Neural cell (in vitro differentiated cells): ENCODE measurements at regions not wholly inside any gene's neighbourhood (a gene's known extent, or its start where the extent isn't known, plus 50 kb on each side); places are given as distances from the start of the nearest gene placed in this dataset.

Source experiments
- H2AFZ ChIP-seq: fragments of 200-600, 300-800 bp; sonication (generic), shearing (Covaris generic); 2 replicates; pipeline ENCODE4 v1.6.0; 2014; ENCODE audit warnings: low read depth, mild to moderate bottlenecking, antibody characterized with exemption, low read length, moderate library complexity
- H3F3A ChIP-seq: fragments of 200-600 bp; shearing (Covaris generic); 2 replicates; pipeline ENCODE4 v1.6.1; 2016; ENCODE audit warnings: mild to moderate bottlenecking, moderate library complexity, mixed read lengths, antibody characterized with exemption, low read length; ENCODE audit not compliant: insufficient read depth, poor library complexity, severe bottlenecking
- H3K27ac ChIP-seq: fragments of 200-600, 300-800 bp; sonication (generic), shearing (Covaris generic); 2 replicates; pipeline ENCODE4 v1.5.1; 2014; ENCODE audit warnings: mild to moderate bottlenecking, low read length, moderate library complexity
- H3K27me3 ChIP-seq: fragments of 300-800, 200-600 bp; sonication (generic), shearing (Covaris generic); 2 replicates; pipeline ENCODE4 v1.6.0; 2014; ENCODE audit warnings: mild to moderate bottlenecking, low read depth, low read length, moderate library complexity; ENCODE audit not compliant: insufficient read depth
- H3K36me3 ChIP-seq: fragments of 300-800, 200-600 bp; sonication (generic), shearing (Covaris generic); 2 replicates; pipeline ENCODE4 v1.5.1; 2014; ENCODE audit warnings: mild to moderate bottlenecking, antibody characterized with exemption, low read length, moderate library complexity; ENCODE audit not compliant: insufficient read depth
- H3K4me2 ChIP-seq: fragments of 300-800, 200-600 bp; sonication (generic), shearing (Covaris generic); 2 replicates; pipeline ENCODE4 v1.6.0; 2014; ENCODE audit warnings: mild to moderate bottlenecking, low read length
- H3K4me3 ChIP-seq: fragments of 300-800, 200-600 bp; sonication (generic), shearing (Covaris generic); 2 replicates; pipeline ENCODE4 v1.5.1; 2014; ENCODE audit warnings: mild to moderate bottlenecking, low read length, moderate library complexity
- H3K79me2 ChIP-seq: fragments of 200-600 bp; shearing (Covaris generic); replicated peaks from 2 replicates; pipeline ENCODE4 v1.6.0; 2014; ENCODE audit warnings: mild to moderate bottlenecking, low read length, moderate library complexity; ENCODE audit not compliant: insufficient read depth
- H3K9ac ChIP-seq: fragments of 300-800, 200-600 bp; sonication (generic), shearing (Covaris generic); 2 replicates; pipeline ENCODE4 v1.6.1; 2016; ENCODE audit warnings: mild to moderate bottlenecking, low read length, mixed read lengths
- H3K9me2 ChIP-seq: fragments of 200-600 bp; shearing (Covaris generic); 2 replicates; pipeline ENCODE4 v1.6.1; 2016; ENCODE audit warnings: mild to moderate bottlenecking, low read length, mixed read lengths; ENCODE audit not compliant: insufficient read depth
- H3K9me3 ChIP-seq: fragments of 200-600, 300-800 bp; sonication (generic), shearing (Covaris generic); 2 replicates; pipeline ENCODE4 v1.6.1; 2016; ENCODE audit warnings: mild to moderate bottlenecking, mixed run types, low read length, moderate library complexity, mixed read lengths
- H4K20me1 ChIP-seq: fragments of 200-600 bp; shearing (Covaris generic); 2 replicates; pipeline ENCODE4 v1.6.1; 2016; ENCODE audit warnings: mild to moderate bottlenecking, mixed run types; ENCODE audit not compliant: insufficient read depth
- EP300 ChIP-seq: fragments of 450-650 bp; conservative IDR thresholded peaks from 2 replicates; pipeline ENCODE4 v1.6.1; 2014; ENCODE audit warnings: antibody characterized with exemption, mild to moderate bottlenecking, moderate library complexity; ENCODE audit not compliant: poor library complexity, severe bottlenecking
- EZH2 ChIP-seq: fragments of 200-600, 300-800 bp; shearing (Covaris generic), sonication (generic); IDR thresholded peaks from 2 replicates; pipeline ENCODE4 v1.6.1; 2014; ENCODE audit warnings: antibody characterized with exemption, low read length, borderline replicate concordance, mild to moderate bottlenecking; ENCODE audit not compliant: insufficient read depth, poor library complexity, severe bottlenecking
- MXI1 ChIP-seq: fragments of 450-650 bp; conservative IDR thresholded peaks from 2 replicates; pipeline ENCODE4 v1.6.1; 2014; ENCODE audit warnings: antibody characterized with exemption, mild to moderate bottlenecking; ENCODE audit not compliant: poor library complexity, severe bottlenecking
- POLR2AphosphoS5 ChIP-seq: IDR thresholded peaks from 2 replicates; pipeline ENCODE4 v1.6.1; 2012
- SMC3 ChIP-seq: fragments of 450-650 bp; conservative IDR thresholded peaks from 2 replicates; pipeline ENCODE4 v1.6.1; 2014; ENCODE audit warnings: antibody characterized with exemption, mild to moderate bottlenecking, moderate library complexity; ENCODE audit not compliant: poor library complexity
- TAF1 ChIP-seq: IDR thresholded peaks from 2 replicates; pipeline ENCODE4 v1.6.1; 2012; ENCODE audit warnings: low read depth
- TF ChIP-seq, protein P1 (sequence below): IDR thresholded peaks from 2 replicates; pipeline ENCODE4 v1.6.1; 2012; ENCODE audit warnings: borderline replicate concordance
- TF ChIP-seq, protein P2 (sequence below): fragments of 450-650 bp; IDR thresholded peaks from 2 replicates; pipeline ENCODE4 v1.5.1; 2014; ENCODE audit warnings: antibody characterized with exemption, mild to moderate bottlenecking, moderate library complexity; ENCODE audit not compliant: poor library complexity, severe bottlenecking

DNA sequence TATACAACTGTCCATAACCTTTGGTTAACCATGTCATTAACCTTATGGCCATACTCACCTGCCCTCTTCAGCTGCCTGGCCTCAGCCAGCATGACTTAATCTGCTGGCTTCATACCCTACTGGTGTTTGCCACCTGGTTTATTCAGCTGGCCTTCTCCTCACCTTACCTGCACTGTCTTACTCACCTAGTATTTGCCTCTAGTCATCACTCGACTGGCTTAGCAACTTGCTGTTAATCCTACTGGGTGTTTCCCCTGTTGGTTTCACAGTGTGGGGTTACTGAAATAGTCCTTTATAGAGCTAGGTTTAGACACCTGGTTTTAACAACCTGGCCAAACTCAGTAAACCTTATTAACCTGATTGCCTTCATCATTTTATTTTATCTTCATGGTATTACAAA lies 96.4 kb downstream of the IL12A start:
- H3K9me2 ChIP-seq = no peaks in the 10 kb centered on the region
- no peak overlapping the region for H3K27ac ChIP-seq
- no peaks in the 10 kb centered on the region for H4K20me1 ChIP-seq
- H3K36me3 ChIP-seq = no peaks in the 10 kb centered on the region
- no peaks in the 10 kb centered on the region for H3K9me3 ChIP-seq
- no peak overlapping the region for H3K9ac ChIP-seq
- no peaks in the 10 kb centered on the region for H3K79me2 ChIP-seq
- no peak overlapping the region for H3K4me2 ChIP-seq
- H3K4me3 ChIP-seq = no peak overlapping the region
- no peak overlapping the region for H2AFZ ChIP-seq
- H3K27me3 ChIP-seq = no peaks in the 10 kb centered on the region
- TF ChIP-seq EZH2 = no peak
- no peak for TF ChIP-seq EP300
- no peak for TF ChIP-seq TAF1
- TF ChIP-seq MXI1 = no peak
- no peaks in the 10 kb centered on the region for H3F3A ChIP-seq

DNA sequence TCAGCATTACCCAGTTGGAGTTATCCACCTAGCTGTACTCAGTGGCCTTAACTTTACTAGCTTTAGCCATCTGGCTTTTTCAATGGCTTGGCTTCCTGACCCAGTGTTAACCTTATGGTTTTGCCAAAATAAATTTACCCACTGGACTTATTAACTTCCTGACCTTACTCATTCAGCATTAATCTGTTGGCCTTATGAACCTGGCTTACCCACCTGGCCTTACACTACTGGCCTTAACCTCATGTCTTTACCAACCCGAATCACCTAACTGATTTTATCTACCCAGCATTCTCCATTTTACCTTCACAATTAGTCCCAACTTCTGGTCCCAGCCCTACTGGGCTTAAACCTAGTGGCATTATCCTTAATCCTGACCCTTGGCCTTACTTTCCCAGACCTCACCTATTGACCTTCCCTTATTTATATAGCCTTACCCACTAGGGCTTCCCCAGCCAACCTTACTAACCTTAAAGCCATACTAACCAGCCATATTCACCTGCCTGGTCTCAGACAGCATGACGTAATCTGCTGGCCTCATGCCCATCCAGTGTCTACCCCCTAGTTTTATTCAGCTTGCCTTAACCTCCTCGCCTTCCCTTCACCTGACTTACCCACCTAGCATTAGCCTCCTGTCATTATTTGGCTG lies 100.0 kb downstream of the IL12A start:
- Histone ChIP-seq H3K4me2 (no peak overlapping the region), H4K20me1 (no peaks in the 10 kb centered on the region), H3K9me2 (no peaks in the 10 kb centered on the region), H3K27ac (no peak overlapping the region), H3K27me3 (no peaks in the 10 kb centered on the region), H3K36me3 (no peaks in the 10 kb centered on the region), H2AFZ (no peak overlapping the region), H3F3A (no peaks in the 10 kb centered on the region), H3K4me3 (no peak overlapping the region), H3K79me2 (no peaks in the 10 kb centered on the region), H3K9me3 (no peaks in the 10 kb centered on the region), H3K9ac (no peak overlapping the region)
- TF ChIP-seq, protein P1, sequence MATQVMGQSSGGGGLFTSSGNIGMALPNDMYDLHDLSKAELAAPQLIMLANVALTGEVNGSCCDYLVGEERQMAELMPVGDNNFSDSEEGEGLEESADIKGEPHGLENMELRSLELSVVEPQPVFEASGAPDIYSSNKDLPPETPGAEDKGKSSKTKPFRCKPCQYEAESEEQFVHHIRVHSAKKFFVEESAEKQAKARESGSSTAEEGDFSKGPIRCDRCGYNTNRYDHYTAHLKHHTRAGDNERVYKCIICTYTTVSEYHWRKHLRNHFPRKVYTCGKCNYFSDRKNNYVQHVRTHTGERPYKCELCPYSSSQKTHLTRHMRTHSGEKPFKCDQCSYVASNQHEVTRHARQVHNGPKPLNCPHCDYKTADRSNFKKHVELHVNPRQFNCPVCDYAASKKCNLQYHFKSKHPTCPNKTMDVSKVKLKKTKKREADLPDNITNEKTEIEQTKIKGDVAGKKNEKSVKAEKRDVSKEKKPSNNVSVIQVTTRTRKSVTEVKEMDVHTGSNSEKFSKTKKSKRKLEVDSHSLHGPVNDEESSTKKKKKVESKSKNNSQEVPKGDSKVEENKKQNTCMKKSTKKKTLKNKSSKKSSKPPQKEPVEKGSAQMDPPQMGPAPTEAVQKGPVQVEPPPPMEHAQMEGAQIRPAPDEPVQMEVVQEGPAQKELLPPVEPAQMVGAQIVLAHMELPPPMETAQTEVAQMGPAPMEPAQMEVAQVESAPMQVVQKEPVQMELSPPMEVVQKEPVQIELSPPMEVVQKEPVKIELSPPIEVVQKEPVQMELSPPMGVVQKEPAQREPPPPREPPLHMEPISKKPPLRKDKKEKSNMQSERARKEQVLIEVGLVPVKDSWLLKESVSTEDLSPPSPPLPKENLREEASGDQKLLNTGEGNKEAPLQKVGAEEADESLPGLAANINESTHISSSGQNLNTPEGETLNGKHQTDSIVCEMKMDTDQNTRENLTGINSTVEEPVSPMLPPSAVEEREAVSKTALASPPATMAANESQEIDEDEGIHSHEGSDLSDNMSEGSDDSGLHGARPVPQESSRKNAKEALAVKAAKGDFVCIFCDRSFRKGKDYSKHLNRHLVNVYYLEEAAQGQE = no peak
- TF ChIP-seq MXI1 (no peak), EZH2 (no peak)

DNA sequence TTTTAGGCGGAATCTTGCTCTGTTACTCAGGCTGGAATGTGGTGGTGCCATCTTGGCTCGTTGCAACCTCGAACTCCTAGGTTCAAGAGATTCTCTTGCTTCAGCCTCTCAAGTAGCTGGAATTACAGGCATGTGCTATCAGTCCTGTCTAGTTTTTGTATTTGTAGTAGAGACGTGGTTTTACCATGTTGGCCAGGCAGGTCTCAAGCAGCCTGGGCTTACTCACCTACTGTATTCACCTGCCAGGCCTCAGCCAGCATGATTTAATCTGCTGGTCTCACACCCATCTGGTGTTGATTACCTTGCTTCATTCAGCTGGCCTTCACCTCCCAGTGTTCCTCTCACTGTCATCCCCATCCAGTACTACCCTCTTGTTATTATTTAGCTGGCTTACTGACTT lies 102.0 kb downstream of the IL12A start:
- H3K9me2 ChIP-seq = no peaks in the 10 kb centered on the region
- H3K79me2 ChIP-seq = no peaks in the 10 kb centered on the region
- no peaks in the 10 kb centered on the region for H3K9me3 ChIP-seq
- no peaks in the 10 kb centered on the region for H4K20me1 ChIP-seq
- H3F3A ChIP-seq = no peaks in the 10 kb centered on the region
- no peak overlapping the region for H3K4me2 ChIP-seq
- H3K27ac ChIP-seq = no peak overlapping the region
- TF ChIP-seq SMC3 (no peak), TAF1 (no peak), EP300 (no peak), POLR2AphosphoS5 (no peak), MXI1 (no peak)
- TF ChIP-seq, protein P2, sequence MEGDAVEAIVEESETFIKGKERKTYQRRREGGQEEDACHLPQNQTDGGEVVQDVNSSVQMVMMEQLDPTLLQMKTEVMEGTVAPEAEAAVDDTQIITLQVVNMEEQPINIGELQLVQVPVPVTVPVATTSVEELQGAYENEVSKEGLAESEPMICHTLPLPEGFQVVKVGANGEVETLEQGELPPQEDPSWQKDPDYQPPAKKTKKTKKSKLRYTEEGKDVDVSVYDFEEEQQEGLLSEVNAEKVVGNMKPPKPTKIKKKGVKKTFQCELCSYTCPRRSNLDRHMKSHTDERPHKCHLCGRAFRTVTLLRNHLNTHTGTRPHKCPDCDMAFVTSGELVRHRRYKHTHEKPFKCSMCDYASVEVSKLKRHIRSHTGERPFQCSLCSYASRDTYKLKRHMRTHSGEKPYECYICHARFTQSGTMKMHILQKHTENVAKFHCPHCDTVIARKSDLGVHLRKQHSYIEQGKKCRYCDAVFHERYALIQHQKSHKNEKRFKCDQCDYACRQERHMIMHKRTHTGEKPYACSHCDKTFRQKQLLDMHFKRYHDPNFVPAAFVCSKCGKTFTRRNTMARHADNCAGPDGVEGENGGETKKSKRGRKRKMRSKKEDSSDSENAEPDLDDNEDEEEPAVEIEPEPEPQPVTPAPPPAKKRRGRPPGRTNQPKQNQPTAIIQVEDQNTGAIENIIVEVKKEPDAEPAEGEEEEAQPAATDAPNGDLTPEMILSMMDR = no peak
- H3K27me3 ChIP-seq = no peaks in the 10 kb centered on the region
- no peak overlapping the region for H3K9ac ChIP-seq
- H2AFZ ChIP-seq = no peak overlapping the region
- H3K4me3 ChIP-seq = no peak overlapping the region
- no peaks in the 10 kb centered on the region for H3K36me3 ChIP-seq
